HL-60 (cell line): ENCODE measurements at regions not wholly inside any gene's neighbourhood (a gene's known extent, or its start where the extent isn't known, plus 50 kb on each side); places are given as distances from the start of the nearest gene placed in this dataset.

ENCODE experiments used
- CTCF ChIP-seq: IDR thresholded peaks from one replicate; pipeline ENCODE4 v1.5.1; 2011; ENCODE audit warnings: low read length, control low read depth, inconsistent platforms; ENCODE audit not compliant: insufficient read depth
- GABPA ChIP-seq: IDR thresholded peaks from 2 replicates; pipeline ENCODE4 v1.6.1; 2012; ENCODE audit warnings: low read depth
- POLR2AphosphoS5 ChIP-seq: IDR thresholded peaks from 2 replicates; pipeline ENCODE4 v1.6.1; 2012; ENCODE audit warnings: low read depth
- TF ChIP-seq, protein P1 (sequence below): IDR thresholded peaks from 2 replicates; pipeline ENCODE4 v1.6.1; 2012; ENCODE audit warnings: low read depth; ENCODE audit not compliant: insufficient replicate concordance

GRCh38 chr2:217614498-217614897 is 388.3 kb downstream of the TNS1 start:
- TF ChIP-seq POLR2AphosphoS5 = no peak
- no peak for TF ChIP-seq CTCF
- no peak for TF ChIP-seq GABPA
- TF ChIP-seq, protein P1, sequence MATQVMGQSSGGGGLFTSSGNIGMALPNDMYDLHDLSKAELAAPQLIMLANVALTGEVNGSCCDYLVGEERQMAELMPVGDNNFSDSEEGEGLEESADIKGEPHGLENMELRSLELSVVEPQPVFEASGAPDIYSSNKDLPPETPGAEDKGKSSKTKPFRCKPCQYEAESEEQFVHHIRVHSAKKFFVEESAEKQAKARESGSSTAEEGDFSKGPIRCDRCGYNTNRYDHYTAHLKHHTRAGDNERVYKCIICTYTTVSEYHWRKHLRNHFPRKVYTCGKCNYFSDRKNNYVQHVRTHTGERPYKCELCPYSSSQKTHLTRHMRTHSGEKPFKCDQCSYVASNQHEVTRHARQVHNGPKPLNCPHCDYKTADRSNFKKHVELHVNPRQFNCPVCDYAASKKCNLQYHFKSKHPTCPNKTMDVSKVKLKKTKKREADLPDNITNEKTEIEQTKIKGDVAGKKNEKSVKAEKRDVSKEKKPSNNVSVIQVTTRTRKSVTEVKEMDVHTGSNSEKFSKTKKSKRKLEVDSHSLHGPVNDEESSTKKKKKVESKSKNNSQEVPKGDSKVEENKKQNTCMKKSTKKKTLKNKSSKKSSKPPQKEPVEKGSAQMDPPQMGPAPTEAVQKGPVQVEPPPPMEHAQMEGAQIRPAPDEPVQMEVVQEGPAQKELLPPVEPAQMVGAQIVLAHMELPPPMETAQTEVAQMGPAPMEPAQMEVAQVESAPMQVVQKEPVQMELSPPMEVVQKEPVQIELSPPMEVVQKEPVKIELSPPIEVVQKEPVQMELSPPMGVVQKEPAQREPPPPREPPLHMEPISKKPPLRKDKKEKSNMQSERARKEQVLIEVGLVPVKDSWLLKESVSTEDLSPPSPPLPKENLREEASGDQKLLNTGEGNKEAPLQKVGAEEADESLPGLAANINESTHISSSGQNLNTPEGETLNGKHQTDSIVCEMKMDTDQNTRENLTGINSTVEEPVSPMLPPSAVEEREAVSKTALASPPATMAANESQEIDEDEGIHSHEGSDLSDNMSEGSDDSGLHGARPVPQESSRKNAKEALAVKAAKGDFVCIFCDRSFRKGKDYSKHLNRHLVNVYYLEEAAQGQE = no peak
